GM20000 (cell line): ENCODE measurements at regions not wholly inside any gene's neighbourhood (a gene's known extent, or its start where the extent isn't known, plus 50 kb on each side); places are given as distances from the start of the nearest gene placed in this dataset.

Source experiments
- DNase-seq: peaks from one replicate; pipeline ENCODE4 v3.0.0; 2012; ENCODE audit warnings: low spot score
- CTCF ChIP-seq: IDR thresholded peaks from 2 replicates; pipeline ENCODE4 v1.5.1; 2012; ENCODE audit warnings: mild to moderate bottlenecking, control low read depth; ENCODE audit errors: extremely low read depth, missing control alignments

- no peak for DNase-seq
These were observed 70.8 kb upstream of the IL15 start for GRCh38 chr4:141565379-141566089.

GRCh38 chr4:141567326-141567915 lies 69.0 kb upstream of the IL15 start:
- no peak for TF ChIP-seq CTCF
- no peak for DNase-seq

More at GRCh38 chr4:141565379-141566089, 70.8 kb upstream of the IL15 start:
- no peak for TF ChIP-seq CTCF

- TF ChIP-seq CTCF = no peak
- DNase-seq = no peak
These were observed 67.2 kb upstream of the IL15 start for GRCh38 chr4:141569141-141569540.

GRCh38 chr4:141570290-141570689 lies 66.1 kb upstream of the IL15 start:
- DNase-seq = no peak
- TF ChIP-seq CTCF = no peak

GRCh38 chr4:141571362-141571761 lies 65.0 kb upstream of the IL15 start:
- TF ChIP-seq CTCF = no peak
- no peak for DNase-seq

GRCh38 chr4:141571793-141572192 lies 64.6 kb upstream of the IL15 start:
- no peak for DNase-seq
- TF ChIP-seq CTCF = no peak

GRCh38 chr4:141573678-141574077 lies 62.7 kb upstream of the IL15 start:
- DNase-seq = no peak
- no peak for TF ChIP-seq CTCF
